ENCODE measurements at regions not wholly inside any gene's neighbourhood (a gene's known extent, or its start where the extent isn't known, plus 50 kb on each side); places are given as distances from the start of the nearest gene placed in this dataset.

GRCh38 chr15:29393443-29393842 lies 123.8 kb upstream of the NSMCE3 start:
- no peak overlapping the region for H3K4me3 ChIP-seq (ENCODE audit: low read depth, low read length)
- no peak for TF ChIP-seq CTCF (IDR thresholded peaks at IDR 0.05; ENCODE audit: insufficient read depth, low read length, missing control alignments)
- no peak for DNase-seq (ENCODE audit: low read depth, low spot score)
- POLR2A ChIA-PET = no interaction called here
- CTCF ChIA-PET = no interaction called here

DNA sequence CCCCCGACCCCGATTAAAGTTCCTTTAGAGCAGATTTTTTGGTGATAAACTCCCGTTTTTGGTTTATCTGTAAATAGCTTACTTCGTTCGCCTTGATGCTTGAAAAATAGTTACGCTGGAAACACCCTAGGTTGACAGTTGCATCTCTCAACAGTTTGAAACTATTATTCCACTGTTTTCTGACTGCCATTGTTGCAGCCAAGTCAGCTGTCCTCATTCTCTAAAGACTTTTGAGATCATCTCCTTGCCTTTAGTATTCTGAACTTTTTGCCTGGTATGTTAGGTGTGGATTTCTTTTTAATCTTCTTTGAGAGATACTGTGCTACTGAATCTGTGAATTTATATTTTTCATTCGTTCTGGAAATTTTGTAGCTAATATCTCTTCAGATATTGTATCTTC lies 122.7 kb upstream of the NSMCE3 start:
- POLR2A ChIA-PET = no interaction called here
- H3K4me3 ChIP-seq (ENCODE audit: low read depth, low read length) = no peak overlapping the region
- DNase-seq (ENCODE audit: low read depth, low spot score) = no peak
- TF ChIP-seq CTCF (IDR thresholded peaks at IDR 0.05; ENCODE audit: insufficient read depth, low read length, missing control alignments) = no peak
- CTCF ChIA-PET = no interaction called here

DNA sequence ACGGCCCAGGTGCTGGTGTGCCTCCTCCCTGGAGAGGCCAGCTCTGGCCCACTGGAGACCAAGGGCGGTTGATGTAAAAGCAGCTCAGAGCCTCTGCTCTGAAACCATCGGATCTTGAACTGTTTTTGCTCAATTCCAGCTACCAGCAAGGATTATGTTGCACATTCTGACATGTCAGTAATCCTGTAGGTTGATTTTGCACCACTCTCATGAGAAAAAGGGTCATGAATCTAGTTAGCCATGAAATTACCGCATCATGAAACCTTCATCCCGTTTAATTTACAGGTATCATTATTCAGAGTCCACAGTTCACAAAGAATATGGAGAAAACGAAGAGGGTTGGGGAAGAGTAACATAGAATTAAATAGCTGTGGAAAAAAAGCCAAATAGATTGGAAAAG lies 120.4 kb upstream of the NSMCE3 start:
- no peak overlapping the region for H3K4me3 ChIP-seq (ENCODE audit: low read depth, low read length)
- ChIA-PET POLR2A (no interaction called here), CTCF (no interaction called here)
- no peak for TF ChIP-seq CTCF (IDR thresholded peaks at IDR 0.05; ENCODE audit: insufficient read depth, low read length, missing control alignments)
- no peak for DNase-seq (ENCODE audit: low read depth, low spot score)

DNA sequence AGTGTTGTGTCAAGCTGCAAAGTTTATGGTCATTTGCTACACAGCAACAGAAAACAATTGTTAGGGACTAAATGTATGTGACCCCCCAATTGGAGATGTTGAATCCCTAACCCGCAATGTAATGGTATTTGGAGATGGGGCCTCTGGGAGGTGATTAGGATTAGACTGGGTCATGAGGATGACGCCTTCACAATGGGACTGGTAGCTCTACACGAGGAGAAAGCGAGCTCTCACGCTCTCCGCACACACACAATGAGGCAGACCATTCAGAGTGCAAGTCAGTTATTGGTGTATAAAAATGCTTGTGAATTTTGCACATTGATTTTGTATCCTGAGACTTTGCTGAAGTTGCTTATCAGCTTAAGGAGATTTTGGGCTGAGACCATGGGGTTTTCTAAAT lies 116.9 kb upstream of the NSMCE3 start:
- no peak overlapping the region for H3K4me3 ChIP-seq (ENCODE audit: low read depth, low read length)
- no peak for TF ChIP-seq CTCF (IDR thresholded peaks at IDR 0.05; ENCODE audit: insufficient read depth, low read length, missing control alignments)
- DNase-seq (ENCODE audit: low read depth, low spot score) = no peak
- CTCF ChIA-PET = no interaction called here
- POLR2A ChIA-PET = no interaction called here

DNA sequence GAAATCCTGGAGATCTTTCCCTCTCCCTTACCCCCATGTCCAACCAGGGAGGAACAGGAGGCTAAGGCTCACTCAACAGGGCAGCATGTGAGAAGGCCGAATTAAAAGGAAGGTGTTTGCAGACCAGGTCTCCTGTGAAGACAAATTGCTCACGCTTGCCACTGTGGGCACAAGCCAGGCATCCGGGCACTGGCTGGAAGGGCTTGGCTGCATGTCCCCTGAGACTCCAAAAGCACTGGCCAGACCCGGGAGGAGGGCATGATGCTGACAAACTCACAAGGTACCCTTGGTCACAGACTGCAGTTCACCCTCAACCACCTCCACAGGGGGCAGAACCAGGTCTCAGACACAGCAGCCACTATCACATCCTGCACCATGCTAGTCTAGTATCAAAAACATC lies 113.7 kb upstream of the NSMCE3 start:
- H3K4me3 ChIP-seq (ENCODE audit: low read depth, low read length) = no peak overlapping the region
- no peak for TF ChIP-seq CTCF (IDR thresholded peaks at IDR 0.05; ENCODE audit: insufficient read depth, low read length, missing control alignments)
- ChIA-PET POLR2A (no interaction called here), CTCF (no interaction called here)
- no peak for DNase-seq (ENCODE audit: low read depth, low spot score)

DNA sequence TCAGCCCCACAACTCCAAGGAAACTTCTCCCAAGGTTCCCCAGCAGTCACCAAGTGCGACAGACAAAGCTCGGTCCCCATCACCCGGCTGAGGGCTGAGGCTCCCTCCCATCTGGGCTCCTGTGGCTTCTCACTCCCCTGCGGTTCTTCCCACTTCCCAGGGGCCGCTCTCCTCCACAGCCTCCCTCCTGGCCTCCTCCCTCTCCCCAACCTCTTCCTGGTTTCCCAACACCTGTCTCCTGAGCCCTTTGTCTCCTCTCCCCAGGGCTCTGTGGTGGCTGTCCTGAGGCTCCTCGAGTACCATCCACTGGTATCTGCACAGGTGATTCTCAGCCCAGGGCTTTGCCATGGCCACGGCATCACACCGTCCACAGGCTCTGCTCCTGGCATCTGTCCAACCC lies 113.2 kb upstream of the NSMCE3 start:
- DNase-seq (ENCODE audit: low read depth, low spot score) = no peak
- ChIA-PET POLR2A (no interaction called here), CTCF (no interaction called here)
- no peak for TF ChIP-seq CTCF (IDR thresholded peaks at IDR 0.05; ENCODE audit: insufficient read depth, low read length, missing control alignments)
- H3K4me3 ChIP-seq (ENCODE audit: low read depth, low read length) = no peak overlapping the region
